Type B pancreatic cell (in vitro differentiated cells): ENCODE measurements at regions not wholly inside any gene's neighbourhood (a gene's known extent, or its start where the extent isn't known, plus 50 kb on each side); places are given as distances from the start of the nearest gene placed in this dataset.

ENCODE experiments used
- DNase-seq: peaks from one replicate; pipeline ENCODE4 v3.0.0; 2021; ENCODE audit warnings: mixed read lengths; ENCODE audit not compliant: unreplicated experiment; ENCODE audit errors: extremely low spot score
- H3K27ac Mint-ChIP-seq: 2 replicates; pipeline ENCODE4 v1.8.0; 2021; ENCODE audit warnings: mild to moderate bottlenecking, mixed read lengths
- H3K27me3 Mint-ChIP-seq: 2 replicates; pipeline ENCODE4 v1.8.0; 2021; ENCODE audit warnings: mixed read lengths
- H3K36me3 Mint-ChIP-seq: 2 replicates; pipeline ENCODE4 v1.8.0; 2021; ENCODE audit warnings: mixed read lengths
- H3K4me1 Mint-ChIP-seq: one replicate; pipeline ENCODE4 v1.8.0; 2021; ENCODE audit warnings: mixed read lengths; ENCODE audit not compliant: unreplicated experiment
- H3K4me3 Mint-ChIP-seq: 2 replicates; pipeline ENCODE4 v1.8.0; 2021; ENCODE audit warnings: mild to moderate bottlenecking, mixed read lengths
- H3K9me3 Mint-ChIP-seq: 2 replicates; pipeline ENCODE4 v1.8.0; 2021; ENCODE audit warnings: mixed read lengths
- TF ChIP-seq, protein P1 (sequence below): fragments of 200-600 bp; sonication (generic); conservative IDR thresholded peaks from 2 replicates; pipeline ENCODE4 v1.5.0; 2021; ENCODE audit warnings: antibody characterized with exemption, mild to moderate bottlenecking

DNA sequence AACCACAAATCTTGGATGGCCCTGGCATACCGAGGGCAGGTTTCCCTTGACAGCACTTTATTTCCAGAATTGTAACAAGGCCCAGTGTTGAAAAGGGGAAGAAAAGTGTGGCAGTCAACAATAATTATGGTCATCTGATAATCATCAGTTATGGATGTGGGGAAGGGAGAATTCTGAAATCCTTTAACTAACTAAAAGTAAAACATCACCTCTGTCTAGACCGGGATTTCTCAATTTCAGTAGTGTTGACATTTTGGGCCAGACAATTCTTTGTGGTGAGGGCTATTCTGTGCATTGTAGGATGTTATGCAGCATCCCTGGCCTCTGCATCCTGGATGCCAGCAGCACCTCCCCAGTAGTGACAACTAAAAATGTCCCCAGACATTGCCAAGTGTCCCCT lies 140.4 kb downstream of the PSAT1 start:
- no peak for DNase-seq
- Mint-ChIP-seq H3K27me3 (peaks cover 31% of the 10 kb centered on the region), H3K9me3 (no peaks in the 10 kb centered on the region), H3K4me1 (peaks cover 46% of the 10 kb centered on the region), H3K27ac (no peak overlapping the region), H3K4me3 (no peak overlapping the region), H3K36me3 (no peaks in the 10 kb centered on the region)
- TF ChIP-seq, protein P1, sequence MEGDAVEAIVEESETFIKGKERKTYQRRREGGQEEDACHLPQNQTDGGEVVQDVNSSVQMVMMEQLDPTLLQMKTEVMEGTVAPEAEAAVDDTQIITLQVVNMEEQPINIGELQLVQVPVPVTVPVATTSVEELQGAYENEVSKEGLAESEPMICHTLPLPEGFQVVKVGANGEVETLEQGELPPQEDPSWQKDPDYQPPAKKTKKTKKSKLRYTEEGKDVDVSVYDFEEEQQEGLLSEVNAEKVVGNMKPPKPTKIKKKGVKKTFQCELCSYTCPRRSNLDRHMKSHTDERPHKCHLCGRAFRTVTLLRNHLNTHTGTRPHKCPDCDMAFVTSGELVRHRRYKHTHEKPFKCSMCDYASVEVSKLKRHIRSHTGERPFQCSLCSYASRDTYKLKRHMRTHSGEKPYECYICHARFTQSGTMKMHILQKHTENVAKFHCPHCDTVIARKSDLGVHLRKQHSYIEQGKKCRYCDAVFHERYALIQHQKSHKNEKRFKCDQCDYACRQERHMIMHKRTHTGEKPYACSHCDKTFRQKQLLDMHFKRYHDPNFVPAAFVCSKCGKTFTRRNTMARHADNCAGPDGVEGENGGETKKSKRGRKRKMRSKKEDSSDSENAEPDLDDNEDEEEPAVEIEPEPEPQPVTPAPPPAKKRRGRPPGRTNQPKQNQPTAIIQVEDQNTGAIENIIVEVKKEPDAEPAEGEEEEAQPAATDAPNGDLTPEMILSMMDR = no peak

DNA sequence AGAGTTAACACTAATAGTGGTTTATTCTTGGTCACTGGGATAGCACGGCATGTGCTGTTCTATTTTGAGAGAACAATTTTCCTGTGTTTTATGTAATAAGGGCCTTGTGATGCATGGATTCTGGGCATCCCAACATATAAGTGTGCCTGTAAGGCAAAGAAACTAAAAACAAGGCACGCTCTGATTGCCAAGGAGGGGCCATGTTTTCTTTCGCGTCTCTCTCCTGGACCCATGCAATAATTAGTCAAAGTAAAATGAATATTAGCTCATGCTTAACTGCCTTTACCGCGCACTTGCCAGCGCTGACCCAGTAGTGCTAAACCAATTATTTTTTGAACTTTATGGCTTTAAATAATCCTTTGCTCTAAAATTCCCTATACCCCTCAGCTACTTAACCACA lies 140.9 kb downstream of the PSAT1 start:
- H3K27me3 Mint-ChIP-seq = peaks cover 33% of the 10 kb centered on the region
- peak overlapping the region; percentile 32 for H3K27ac Mint-ChIP-seq
- peak overlapping the region; percentile 80 for H3K4me3 Mint-ChIP-seq
- no peaks in the 10 kb centered on the region for H3K9me3 Mint-ChIP-seq
- peaks cover 46% of the 10 kb centered on the region for H3K4me1 Mint-ChIP-seq
- H3K36me3 Mint-ChIP-seq = no peaks in the 10 kb centered on the region
- TF ChIP-seq, protein P1 = no peak
- DNase-seq = no peak

DNA sequence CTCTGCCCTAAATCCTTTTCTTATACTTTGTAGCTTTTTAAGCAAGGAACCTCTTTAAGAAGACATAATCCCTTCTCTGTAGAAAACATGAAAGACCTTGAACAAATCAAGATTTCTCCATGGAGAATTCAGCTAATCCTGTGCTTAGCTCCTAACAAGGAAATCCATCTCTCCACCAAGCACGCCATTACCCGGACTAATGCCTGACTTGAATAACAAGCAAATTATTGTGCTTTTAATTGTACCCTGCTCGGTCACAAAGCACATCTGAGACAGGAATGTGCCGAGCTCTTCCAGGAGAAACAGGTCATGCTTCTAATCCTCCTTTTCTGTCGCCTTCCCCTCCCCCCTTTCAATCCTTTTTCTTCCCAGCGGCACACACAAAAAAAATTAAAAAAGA lies 141.3 kb downstream of the PSAT1 start:
- H3K36me3 Mint-ChIP-seq = no peaks in the 10 kb centered on the region
- H3K4me3 Mint-ChIP-seq = peak overlapping the region; percentile 80
- peaks cover 46% of the 10 kb centered on the region for H3K4me1 Mint-ChIP-seq
- H3K9me3 Mint-ChIP-seq = no peaks in the 10 kb centered on the region
- H3K27me3 Mint-ChIP-seq = peaks cover 34% of the 10 kb centered on the region
- TF ChIP-seq, protein P1 = no peak
- no peak for DNase-seq
- H3K27ac Mint-ChIP-seq = peak overlapping the region; percentile 32

DNA sequence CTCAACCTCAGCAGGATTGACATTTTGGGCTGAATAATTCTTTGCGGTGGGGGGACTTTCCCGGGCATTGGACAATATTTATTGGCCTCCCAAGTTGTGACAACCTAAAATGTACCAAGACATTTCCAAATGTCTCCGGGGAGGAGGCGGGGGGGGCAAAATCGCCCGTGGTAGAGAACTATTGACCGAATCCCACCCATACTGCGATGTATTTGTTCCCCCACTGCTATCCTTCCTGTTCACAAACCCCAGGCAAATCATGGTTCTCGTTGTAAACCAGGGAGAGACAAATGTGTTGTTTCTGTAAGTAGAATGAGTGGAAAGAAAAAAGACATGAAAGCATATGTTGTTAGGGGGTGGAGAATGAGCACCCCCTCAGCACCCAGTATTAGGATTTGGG lies 141.9 kb downstream of the PSAT1 start:
- no peaks in the 10 kb centered on the region for H3K36me3 Mint-ChIP-seq
- peaks cover 46% of the 10 kb centered on the region for H3K4me1 Mint-ChIP-seq
- H3K9me3 Mint-ChIP-seq = no peaks in the 10 kb centered on the region
- TF ChIP-seq, protein P1 = no peak
- no peak for DNase-seq
- H3K27ac Mint-ChIP-seq = peak overlapping the region; percentile 57
- peaks cover 34% of the 10 kb centered on the region for H3K27me3 Mint-ChIP-seq
- H3K4me3 Mint-ChIP-seq = peak overlapping the region; percentile 80

DNA sequence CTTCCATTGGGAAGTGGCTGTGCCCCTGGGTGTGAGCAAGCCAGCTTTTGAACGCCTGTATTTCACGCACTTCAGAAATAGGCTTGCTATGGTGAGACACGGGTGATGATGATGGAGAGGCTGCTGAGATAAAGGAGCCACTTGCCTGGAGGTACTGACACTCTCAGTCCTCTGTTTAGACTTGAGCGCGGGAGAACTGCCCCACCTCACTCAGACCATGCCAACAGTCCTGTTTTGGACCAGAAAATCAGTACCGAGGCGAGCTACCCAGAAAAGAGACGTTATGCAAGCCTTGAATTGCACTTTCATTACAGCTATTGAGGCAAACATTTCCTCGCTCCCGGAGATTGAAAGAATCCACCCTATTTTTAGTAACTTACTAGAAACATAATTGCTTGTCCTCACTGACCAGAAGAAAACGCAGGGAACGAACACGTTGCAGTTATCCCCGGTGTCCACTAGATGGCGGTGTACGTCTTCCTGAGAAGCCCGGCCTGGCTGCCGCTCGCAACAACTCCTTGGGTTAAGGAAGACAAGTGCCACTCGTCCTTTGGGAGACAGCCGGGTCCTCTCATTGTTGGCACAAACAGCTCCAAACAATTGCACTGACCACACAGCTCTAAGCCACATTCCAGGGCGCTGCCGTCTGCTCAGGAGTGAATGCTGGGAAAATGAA lies 142.4 kb downstream of the PSAT1 start:
- Mint-ChIP-seq H3K36me3 (no peaks in the 10 kb centered on the region), H3K4me1 (peaks cover 46% of the 10 kb centered on the region), H3K27ac (peak overlapping the region; percentile 57), H3K4me3 (peak overlapping the region; percentile 80), H3K27me3 (peaks cover 34% of the 10 kb centered on the region), H3K9me3 (no peaks in the 10 kb centered on the region)
- TF ChIP-seq, protein P1 = peak; percentile 98
- DNase-seq = peak; percentile 85
